HepG2 (cell line): ENCODE measurements at regions not wholly inside any gene's neighbourhood (a gene's known extent, or its start where the extent isn't known, plus 50 kb on each side); places are given as distances from the start of the nearest gene placed in this dataset.

Source experiments
- ATAC-seq: fragments of 200-7000 bp; cut with Tn5 transposase; 3 replicates; pipeline ENCODE4 v1.9.1; 2020; ENCODE audit warnings: mild to moderate bottlenecking, moderate library complexity
- BruUV-seq: library from RNA; stranded (reverse); fragments of 400-500 nt; replicated peaks from 2 replicates; lab custom pipeline; 2021; lab: Mats Ljungman, UMichigan
- CTCF ChIA-PET: fragments of 300-600 bp; formaldehyde crosslinking; extraction: SDS; loops from one replicate; lab custom pipeline; 2021; ENCODE audit warnings: low total read pairs, inconsistent platforms, low intra/inter-chr PET ratio; lab: Yijun Ruan, JAX
- POLR2A ChIA-PET: fragments of 350-600 bp; sonication (Branson Sonifier 250); formaldehyde crosslinking; loops from one replicate; lab custom pipeline; 2020; ENCODE audit warnings: antibody characterized with exemption, inconsistent platforms; lab: Yijun Ruan, JAX
- DNase-seq: peaks from one replicate; pipeline ENCODE4 v3.0.0-alpha.2; 2015; ENCODE audit warnings: low spot score
- FAIRE-seq: peaks from 3 replicates; lab custom pipeline; 2011; peaks lifted over from hg19 to GRCh38; lab: Jason Lieb, UNC
- H2AFZ ChIP-seq: one replicate; pipeline ENCODE4 v1.6.1; 2011; ENCODE audit warnings: low read length, inconsistent platforms
- H3K27ac ChIP-seq: fragments of 300-600 bp; 3 replicates; pipeline ENCODE4 v1.8.0; 2011; ENCODE audit warnings: mixed run types, mild to moderate bottlenecking, mixed read lengths, low read length, inconsistent platforms; ENCODE audit not compliant: insufficient read depth; ENCODE audit errors: extremely low read length
- H3K27me3 ChIP-seq, 2 experiments: fragments of 200-600 bp in 1 of 2; 2 replicates in 1 of 2; 3 replicates in 1 of 2; pipeline versions ENCODE4 v1.6.0 to v1.8.0; 2011; ENCODE audit warnings: low read length in 2 of 2, mild to moderate bottlenecking in 2 of 2, moderate library complexity in 2 of 2, inconsistent platforms in 1 of 2; ENCODE audit not compliant: insufficient read depth in 2 of 2, control insufficient read depth in 1 of 2
- H3K36me3 ChIP-seq, 2 experiments: fragments of 200-600 bp in 1 of 2; replicated peaks in 1 of 2; 2 replicates in 1 of 2; 3 replicates in 1 of 2; pipeline versions ENCODE4 v1.5.1 to v1.8.0; 2011; ENCODE audit warnings: low read length in 2 of 2, inconsistent platforms in 1 of 2; ENCODE audit not compliant: insufficient read depth in 2 of 2, control insufficient read depth in 1 of 2
- H3K4me1 ChIP-seq: 2 replicates; pipeline ENCODE4 v1.5.1; 2012; ENCODE audit warnings: low read length, inconsistent platforms; ENCODE audit not compliant: insufficient read depth
- H3K4me2 ChIP-seq: 2 replicates; pipeline ENCODE4 v1.6.0; 2011; ENCODE audit warnings: low read depth, low read length, inconsistent platforms
- H3K4me3 ChIP-seq, 3 experiments: fragments of 200-600 bp in 1 of 3; sonication (generic), shearing (Covaris generic) in 1 of 3; replicated peaks in 1 of 3; 2 replicates each; pipeline ENCODE4 v1.5.1; 2011 to 2016; ENCODE audit warnings: low read length in 3 of 3, inconsistent platforms in 2 of 3, low read depth in 2 of 3, mild to moderate bottlenecking in 2 of 3, control low read depth in 1 of 3, mixed read lengths in 1 of 3; ENCODE audit not compliant: insufficient read depth in 1 of 3
- H3K79me2 ChIP-seq: one replicate; pipeline ENCODE4 v1.6.1; 2011; ENCODE audit warnings: low read length, inconsistent platforms; ENCODE audit not compliant: insufficient read depth
- H3K9ac ChIP-seq: 2 replicates; pipeline ENCODE4 v1.6.0; 2011; ENCODE audit warnings: mild to moderate bottlenecking, low read depth, low read length, inconsistent platforms; ENCODE audit not compliant: insufficient read depth
- H3K9me3 ChIP-seq: 2 replicates; pipeline ENCODE4 v1.5.1; 2012; ENCODE audit warnings: mild to moderate bottlenecking, low read length
- H4K20me1 ChIP-seq: 2 replicates; pipeline ENCODE4 v1.6.0; 2011; ENCODE audit warnings: inconsistent platforms, mild to moderate bottlenecking, low read length, moderate library complexity; ENCODE audit not compliant: insufficient read depth
- CREM ChIP-seq, 2 experiments: sonication (generic) in 1 of 2; formaldehyde crosslinking in 1 of 2; IDR thresholded peaks; 2 replicates each; pipeline versions ENCODE4 v1.4.0 to v1.6.1; 2016 to 2020; ENCODE audit warnings: antibody characterized with exemption in 1 of 2, mild to moderate bottlenecking in 1 of 2, missing genetic modification reagents in 1 of 2
- EED ChIP-seq: sonication (generic); formaldehyde crosslinking; IDR thresholded peaks from 2 replicates; pipeline ENCODE4 v1.5.0; 2020; ENCODE audit warnings: mild to moderate bottlenecking, missing genetic modification reagents
- HDAC1 ChIP-seq: sonication (generic); formaldehyde crosslinking; IDR thresholded peaks from 2 replicates; pipeline ENCODE4 v1.5.1; 2020; ENCODE audit warnings: mild to moderate bottlenecking, missing genetic modification reagents
- NCOA1 ChIP-seq: sonication (generic); formaldehyde crosslinking; IDR thresholded peaks from 2 replicates; pipeline ENCODE4 v1.9.0; 2021; ENCODE audit warnings: missing genetic modification reagents
- NFIC ChIP-seq: IDR thresholded peaks from 2 replicates; pipeline ENCODE4 v1.6.1; 2012; ENCODE audit warnings: mild to moderate bottlenecking, low read length, inconsistent platforms
- PAF1 ChIP-seq: IDR thresholded peaks from 2 replicates; pipeline ENCODE4 v1.6.1; 2016; ENCODE audit warnings: missing genetic modification reagents, missing compliant biosample characterization
- TSC22D2 ChIP-seq: sonication (generic); formaldehyde crosslinking; IDR thresholded peaks from 2 replicates; pipeline ENCODE4 v1.5.1; 2020; ENCODE audit warnings: missing genetic modification reagents, mild to moderate bottlenecking, borderline replicate concordance
- ZSCAN9 ChIP-seq: IDR thresholded peaks from 2 replicates; pipeline ENCODE4 v1.6.1; 2016; ENCODE audit warnings: borderline replicate concordance
- WGBS: methylation state at CpG from one replicate; pipeline ENCODE4 v1.1.6; 2017; ENCODE audit warnings: low lambda C conversion rate; 5-methylcytosine and 5-hydroxymethylcytosine counted together
- in situ Hi-C: cut with HindIII; loops from 2 replicates; pipeline ENCODE4 v1.10.0; 2017; ENCODE audit warnings: low pct_unique_long_range_greater_than_20kb; ENCODE audit not compliant: extremely low pct_ligation_motif_present
- intact Hi-C: fragments of 100-400 bp; cut with micrococcal nuclease; formaldehyde crosslinking; loops from one replicate; pipeline ENCODE4 v1.10.0; 2022; ENCODE audit not compliant: unreplicated experiment
- TF ChIP-seq, protein P1 (sequence below): fragments of 450-650 bp; IDR thresholded peaks from 2 replicates; pipeline ENCODE4 v1.6.1; 2016
- TF ChIP-seq, protein P2 (sequence below): sonication (generic); formaldehyde crosslinking; IDR thresholded peaks from 2 replicates; pipeline ENCODE4 v1.4.0; 2020; ENCODE audit warnings: missing genetic modification reagents
- TF ChIP-seq, protein P3 (sequence below): sonication (generic); formaldehyde crosslinking; IDR thresholded peaks from 2 replicates; pipeline ENCODE4 v1.4.0; 2020; ENCODE audit warnings: mild to moderate bottlenecking, missing genetic modification reagents
- TF ChIP-seq, protein P4 (sequence below): sonication (generic); formaldehyde crosslinking; IDR thresholded peaks from 2 replicates; pipeline ENCODE4 v1.4.0; 2020; ENCODE audit warnings: mild to moderate bottlenecking, missing genetic modification reagents

DNA sequence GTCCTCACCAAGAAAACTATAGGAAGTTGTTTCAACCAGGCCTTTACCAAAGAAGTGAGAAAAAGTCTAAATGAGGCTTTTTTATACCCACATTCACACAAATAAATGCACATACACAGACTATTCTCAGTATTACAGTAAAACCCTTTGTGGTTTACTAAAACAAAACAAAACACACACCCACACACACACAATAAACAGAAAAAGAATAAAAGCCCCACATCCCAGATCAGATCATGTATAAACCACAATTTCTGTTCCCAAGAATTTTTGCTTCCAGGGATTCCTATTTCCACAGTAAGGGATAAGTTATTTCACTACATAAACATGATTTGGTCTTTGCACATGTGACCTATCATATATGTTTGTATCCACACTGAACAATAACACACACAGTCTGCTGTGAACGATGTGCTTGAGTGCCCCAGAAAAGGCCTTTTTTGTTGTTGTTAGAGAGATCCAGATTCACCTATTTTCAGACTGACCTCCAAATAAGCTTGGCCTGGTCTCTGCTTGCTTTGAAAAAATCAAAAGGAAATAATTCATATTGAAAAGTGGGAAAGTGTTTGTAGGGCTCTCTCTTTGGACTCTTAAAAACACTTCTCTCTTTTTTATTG, 283.4 kb upstream of the ATP11B start (continued):
- TF ChIP-seq, protein P1, sequence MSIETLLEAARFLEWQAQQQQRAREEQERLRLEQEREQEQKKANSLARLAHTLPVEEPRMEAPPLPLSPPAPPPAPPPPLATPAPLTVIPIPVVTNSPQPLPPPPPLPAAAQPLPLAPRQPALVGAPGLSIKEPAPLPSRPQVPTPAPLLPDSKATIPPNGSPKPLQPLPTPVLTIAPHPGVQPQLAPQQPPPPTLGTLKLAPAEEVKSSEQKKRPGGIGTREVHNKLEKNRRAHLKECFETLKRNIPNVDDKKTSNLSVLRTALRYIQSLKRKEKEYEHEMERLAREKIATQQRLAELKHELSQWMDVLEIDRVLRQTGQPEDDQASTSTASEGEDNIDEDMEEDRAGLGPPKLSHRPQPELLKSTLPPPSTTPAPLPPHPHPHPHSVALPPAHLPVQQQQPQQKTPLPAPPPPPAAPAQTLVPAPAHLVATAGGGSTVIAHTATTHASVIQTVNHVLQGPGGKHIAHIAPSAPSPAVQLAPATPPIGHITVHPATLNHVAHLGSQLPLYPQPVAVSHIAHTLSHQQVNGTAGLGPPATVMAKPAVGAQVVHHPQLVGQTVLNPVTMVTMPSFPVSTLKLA = no peak
- no peak for TF ChIP-seq EED (CRISPR knock-in tag)

DNA sequence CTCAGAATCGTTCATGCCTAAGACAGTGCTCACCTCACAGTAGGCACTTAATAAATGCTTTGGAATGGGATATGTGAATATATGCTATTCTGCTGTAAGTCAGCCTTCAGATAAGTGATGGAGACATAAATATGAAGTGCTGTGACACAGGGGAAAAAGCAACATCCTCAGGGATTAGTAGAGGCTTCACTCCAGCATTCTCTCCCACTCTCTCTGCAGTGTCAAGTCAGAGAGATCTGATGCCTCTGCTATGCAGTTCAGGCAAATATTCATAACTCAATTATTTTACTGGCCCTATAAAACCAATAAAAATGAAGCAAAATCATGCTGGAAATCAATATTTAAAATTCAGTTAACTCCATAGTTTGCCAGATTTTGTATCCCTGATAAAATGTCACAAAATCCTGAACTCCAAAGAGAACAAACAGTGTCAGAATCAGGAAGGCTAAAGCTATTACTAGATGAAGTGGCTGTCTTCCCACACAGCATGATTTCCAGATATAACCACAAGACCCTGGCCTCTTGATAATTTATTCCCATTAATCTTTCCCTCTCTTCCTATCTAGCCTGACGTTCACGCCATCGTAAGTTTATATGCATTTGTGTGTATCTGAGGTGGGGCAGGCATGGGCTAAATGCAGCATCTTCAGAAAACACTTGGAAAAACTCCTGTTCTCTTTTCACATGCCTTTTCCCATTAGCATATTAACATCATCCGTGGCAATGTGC, 278.9 kb upstream of the ATP11B start:
- Histone ChIP-seq H3K4me2 (no peak overlapping the region), H3K9ac (no peak overlapping the region), H4K20me1 (no peaks in the 10 kb centered on the region), H3K27me3 (no peaks in the 10 kb centered on the region; a peak in 1 of 5 replicates), H3K9me3 (no peaks in the 10 kb centered on the region), H3K27ac (no peak overlapping the region), H3K4me1 (no peaks in the 10 kb centered on the region), H3K79me2 (no peaks in the 10 kb centered on the region), H2AFZ (no peak overlapping the region), H3K4me3 (no peak overlapping the region), H3K36me3 (no peaks in the 10 kb centered on the region)
- WGBS = 1% methylated on average over 5 of the region's 5 CpGs
- no peak for ATAC-seq
- in situ Hi-C loops (no loop called here), intact Hi-C loops (no loop called here)
- no peak for FAIRE-seq
- POLR2A ChIA-PET = no interaction called here
- CTCF ChIA-PET = no interaction called here
- BruUV-seq = no TSS peak
- DNase-seq = no peak
- TF ChIP-seq, protein P2, sequence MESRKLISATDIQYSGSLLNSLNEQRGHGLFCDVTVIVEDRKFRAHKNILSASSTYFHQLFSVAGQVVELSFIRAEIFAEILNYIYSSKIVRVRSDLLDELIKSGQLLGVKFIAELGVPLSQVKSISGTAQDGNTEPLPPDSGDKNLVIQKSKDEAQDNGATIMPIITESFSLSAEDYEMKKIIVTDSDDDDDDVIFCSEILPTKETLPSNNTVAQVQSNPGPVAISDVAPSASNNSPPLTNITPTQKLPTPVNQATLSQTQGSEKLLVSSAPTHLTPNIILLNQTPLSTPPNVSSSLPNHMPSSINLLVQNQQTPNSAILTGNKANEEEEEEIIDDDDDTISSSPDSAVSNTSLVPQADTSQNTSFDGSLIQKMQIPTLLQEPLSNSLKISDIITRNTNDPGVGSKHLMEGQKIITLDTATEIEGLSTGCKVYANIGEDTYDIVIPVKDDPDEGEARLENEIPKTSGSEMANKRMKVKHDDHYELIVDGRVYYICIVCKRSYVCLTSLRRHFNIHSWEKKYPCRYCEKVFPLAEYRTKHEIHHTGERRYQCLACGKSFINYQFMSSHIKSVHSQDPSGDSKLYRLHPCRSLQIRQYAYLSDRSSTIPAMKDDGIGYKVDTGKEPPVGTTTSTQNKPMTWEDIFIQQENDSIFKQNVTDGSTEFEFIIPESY = no peak
- TF ChIP-seq, protein P3, sequence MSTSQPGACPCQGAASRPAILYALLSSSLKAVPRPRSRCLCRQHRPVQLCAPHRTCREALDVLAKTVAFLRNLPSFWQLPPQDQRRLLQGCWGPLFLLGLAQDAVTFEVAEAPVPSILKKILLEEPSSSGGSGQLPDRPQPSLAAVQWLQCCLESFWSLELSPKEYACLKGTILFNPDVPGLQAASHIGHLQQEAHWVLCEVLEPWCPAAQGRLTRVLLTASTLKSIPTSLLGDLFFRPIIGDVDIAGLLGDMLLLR (CRISPR knock-in tag) = no peak
- TF ChIP-seq NCOA1 (CRISPR knock-in tag) = no peak
- TF ChIP-seq TSC22D2 = no peak
- TF ChIP-seq NFIC = no peak
- TF ChIP-seq PAF1 (CRISPR knock-in tag) = no peak
- TF ChIP-seq HDAC1 (CRISPR knock-in tag) = no peak
- TF ChIP-seq CREM (IDR thresholded peaks at IDR 0.05) = no peak
- TF ChIP-seq CREM (CRISPR knock-in tag; IDR thresholded peaks at IDR 0.05) = no peak
- no peak for TF ChIP-seq ZSCAN9 (CRISPR knock-in tag)
- TF ChIP-seq, protein P4, sequence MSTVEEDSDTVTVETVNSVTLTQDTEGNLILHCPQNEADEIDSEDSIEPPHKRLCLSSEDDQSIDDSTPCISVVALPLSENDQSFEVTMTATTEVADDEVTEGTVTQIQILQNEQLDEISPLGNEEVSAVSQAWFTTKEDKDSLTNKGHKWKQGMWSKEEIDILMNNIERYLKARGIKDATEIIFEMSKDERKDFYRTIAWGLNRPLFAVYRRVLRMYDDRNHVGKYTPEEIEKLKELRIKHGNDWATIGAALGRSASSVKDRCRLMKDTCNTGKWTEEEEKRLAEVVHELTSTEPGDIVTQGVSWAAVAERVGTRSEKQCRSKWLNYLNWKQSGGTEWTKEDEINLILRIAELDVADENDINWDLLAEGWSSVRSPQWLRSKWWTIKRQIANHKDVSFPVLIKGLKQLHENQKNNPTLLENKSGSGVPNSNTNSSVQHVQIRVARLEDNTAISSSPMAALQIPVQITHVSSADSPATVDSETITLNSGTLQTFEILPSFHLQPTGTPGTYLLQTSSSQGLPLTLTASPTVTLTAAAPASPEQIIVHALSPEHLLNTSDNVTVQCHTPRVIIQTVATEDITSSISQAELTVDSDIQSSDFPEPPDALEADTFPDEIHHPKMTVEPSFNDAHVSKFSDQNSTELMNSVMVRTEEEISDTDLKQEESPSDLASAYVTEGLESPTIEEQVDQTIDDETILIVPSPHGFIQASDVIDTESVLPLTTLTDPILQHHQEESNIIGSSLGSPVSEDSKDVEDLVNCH (CRISPR knock-in tag) = no peak
